GM13976 (cell line): ENCODE measurements at regions not wholly inside any gene's neighbourhood (a gene's known extent, or its start where the extent isn't known, plus 50 kb on each side); places are given as distances from the start of the nearest gene placed in this dataset.

Experiments used
- DNase-seq: peaks from one replicate; pipeline ENCODE4 v3.0.0; 2012; ENCODE audit warnings: low spot score
- CTCF ChIP-seq: IDR thresholded peaks from 2 replicates; pipeline ENCODE4 v1.5.1; 2012; ENCODE audit warnings: borderline replicate concordance, mild to moderate bottlenecking; ENCODE audit not compliant: insufficient read depth; ENCODE audit errors: extremely low read depth, missing control alignments, control extremely low read depth
- in situ Hi-C: fragments of 300-500 bp; cut with MboI; formaldehyde crosslinking; loops from one replicate; pipeline ENCODE4 v1.12.0; 2022; ENCODE audit warnings: low sequenced_read_pairs, mixed read lengths, inconsistent platforms; ENCODE audit not compliant: unreplicated experiment

- no peak for DNase-seq
- in situ Hi-C loops = no loop called here
- no peak for TF ChIP-seq CTCF
These were observed 227.4 kb downstream of the SS18 start for GRCh38 chr18:25862881-25863600.

GRCh38 chr18:25853691-25854433 lies 236.6 kb downstream of the SS18 start:
- no peak for TF ChIP-seq CTCF
- no peak for DNase-seq
- in situ Hi-C loops = no loop called here

GRCh38 chr18:25843791-25844190 lies 246.6 kb downstream of the SS18 start:
- TF ChIP-seq CTCF = no peak
- in situ Hi-C loops = no loop called here
- DNase-seq = no peak

GRCh38 chr18:25842665-25843064 lies 247.7 kb downstream of the SS18 start:
- DNase-seq = no peak
- in situ Hi-C loops = no loop called here
- no peak for TF ChIP-seq CTCF

- in situ Hi-C loops = no loop called here
These were observed 256.4 kb downstream of the SS18 start for GRCh38 chr18:25834061-25834460.

More at GRCh38 chr18:25834061-25834460, 256.4 kb downstream of the SS18 start:
- no peak for DNase-seq
- no peak for TF ChIP-seq CTCF
